ENCODE measurements at regions not wholly inside any gene's neighbourhood (a gene's known extent, or its start where the extent isn't known, plus 50 kb on each side); places are given as distances from the start of the nearest gene placed in this dataset.

- Histone ChIP-seq H3K9me3 (ENCODE audit: control insufficient read depth, insufficient read depth, low read length) (no peaks in the 10 kb centered on the region), H3K27ac (ENCODE audit: low read depth, low read length) (no peak overlapping the region), H3K27me3 (ENCODE audit: control insufficient read depth, insufficient read depth, low read length) (no peaks in the 10 kb centered on the region), H3K4me3 (ENCODE audit: low read depth, low read length) (no peak overlapping the region)
- no peak for DNase-seq (ENCODE audit: low read depth, low spot score)
- no peak for TF ChIP-seq CTCF (IDR thresholded peaks at IDR 0.05; ENCODE audit: low read depth, low read length)
- ChIA-PET CTCF (no interaction called here), POLR2A (no interaction called here)
Observed at GRCh38 chr3:181613191-181613590, 98.5 kb upstream of the SOX2 start.

- TF ChIP-seq CTCF (IDR thresholded peaks at IDR 0.05; ENCODE audit: low read depth, low read length): no peak
- ChIA-PET POLR2A (no interaction called here), CTCF (no interaction called here)
- H3K4me3 ChIP-seq (ENCODE audit: low read depth, low read length): no peak overlapping the region
- no peak for DNase-seq (ENCODE audit: low read depth, low spot score)
- no peak overlapping the region for H3K27ac ChIP-seq (ENCODE audit: low read depth, low read length)
- no peaks in the 10 kb centered on the region for H3K9me3 ChIP-seq (ENCODE audit: control insufficient read depth, insufficient read depth, low read length)
- H3K27me3 ChIP-seq (ENCODE audit: control insufficient read depth, insufficient read depth, low read length): no peaks in the 10 kb centered on the region
Observed at GRCh38 chr3:181610973-181611265, 100.8 kb upstream of the SOX2 start.

GRCh38 chr3:181610083-181610972, 101.4 kb upstream of the SOX2 start:
- no peak overlapping the region for H3K27ac ChIP-seq (ENCODE audit: low read depth, low read length)
- ChIA-PET CTCF (interaction anchor here (0.7 to 1.0 kb wide), 2 partner anchors 11 to 391 kb away, joined by 4 to 6 read pairs; no protein-coding TSS in a partner anchor), POLR2A (no interaction called here)
- DNase-seq (ENCODE audit: low read depth, low spot score): no peak
- no peaks in the 10 kb centered on the region for H3K9me3 ChIP-seq (ENCODE audit: control insufficient read depth, insufficient read depth, low read length)
- no peak overlapping the region for H3K4me3 ChIP-seq (ENCODE audit: low read depth, low read length)
- no peak for TF ChIP-seq CTCF (IDR thresholded peaks at IDR 0.05; ENCODE audit: low read depth, low read length)
- no peaks in the 10 kb centered on the region for H3K27me3 ChIP-seq (ENCODE audit: control insufficient read depth, insufficient read depth, low read length)

- Histone ChIP-seq H3K9me3 (ENCODE audit: control insufficient read depth, insufficient read depth, low read length) (no peaks in the 10 kb centered on the region), H3K27ac (ENCODE audit: low read depth, low read length) (no peak overlapping the region), H3K27me3 (ENCODE audit: control insufficient read depth, insufficient read depth, low read length) (no peaks in the 10 kb centered on the region), H3K4me3 (ENCODE audit: low read depth, low read length) (no peak overlapping the region)
- POLR2A ChIA-PET: no interaction called here
- no peak for TF ChIP-seq CTCF (IDR thresholded peaks at IDR 0.05; ENCODE audit: low read depth, low read length)
- no peak for DNase-seq (ENCODE audit: low read depth, low spot score)
- CTCF ChIA-PET: no interaction called here
Observed at GRCh38 chr3:181609030-181609767, 102.5 kb upstream of the SOX2 start.

- Histone ChIP-seq H3K27me3 (ENCODE audit: control insufficient read depth, insufficient read depth, low read length) (no peaks in the 10 kb centered on the region), H3K4me3 (ENCODE audit: low read depth, low read length) (no peak overlapping the region), H3K27ac (ENCODE audit: low read depth, low read length) (no peak overlapping the region), H3K9me3 (ENCODE audit: control insufficient read depth, insufficient read depth, low read length) (no peaks in the 10 kb centered on the region)
- DNase-seq (ENCODE audit: low read depth, low spot score): no peak
- ChIA-PET POLR2A (no interaction called here), CTCF (no interaction called here)
- TF ChIP-seq CTCF (IDR thresholded peaks at IDR 0.05; ENCODE audit: low read depth, low read length): no peak
Observed at GRCh38 chr3:181604267-181604666, 107.5 kb upstream of the SOX2 start.

All from AG04450 (cell line).